ENCODE measurements at regions not wholly inside any gene's neighbourhood (a gene's known extent, or its start where the extent isn't known, plus 50 kb on each side); places are given as distances from the start of the nearest gene placed in this dataset.
"Not testable (repeated sequence)": the region's sequence is repeated elsewhere in the genome, so short reads cannot be mapped to it uniquely, and the experiment has no call there.

DNA sequence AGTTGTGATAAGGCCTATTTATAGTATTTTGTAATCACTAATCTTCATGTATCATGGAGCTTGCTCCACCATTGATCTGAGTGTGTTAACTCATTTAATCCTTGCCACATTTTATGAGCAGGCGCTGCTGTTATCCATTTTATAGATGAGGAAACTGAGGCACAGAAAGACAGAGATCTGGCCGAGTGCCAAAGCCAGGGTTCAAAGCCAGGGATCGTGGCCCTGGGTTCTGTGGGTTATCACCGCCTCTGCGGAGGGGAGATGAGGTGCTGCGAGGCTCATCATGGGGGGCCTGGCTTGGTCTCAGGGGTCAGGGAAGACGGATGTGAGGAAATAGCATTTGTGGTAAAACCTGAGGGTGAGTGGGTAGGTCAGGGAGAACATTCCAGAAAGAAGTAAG is 193.9 kb downstream of the KLRB1 start:
- not testable (repeated sequence) for H3K9me2 ChIP-seq (replicated peaks; ENCODE audit: insufficient read depth, low read length); H3K9me3 ChIP-seq (ENCODE audit: low read length); H3K27me3 ChIP-seq (ENCODE audit: low read length); H3K9ac ChIP-seq (ENCODE audit: low read length); H3K4me3 ChIP-seq (ENCODE audit: low read length); H2AFZ ChIP-seq (ENCODE audit: low read length); H3K36me3 ChIP-seq (ENCODE audit: insufficient read depth, low read length); H3K79me2 ChIP-seq (ENCODE audit: low read length); H3K4me1 ChIP-seq (ENCODE audit: low read length); H4K20me1 ChIP-seq (ENCODE audit: insufficient read depth, low read depth, low read length); DNase-seq; H3K4me2 ChIP-seq (ENCODE audit: low read depth, low read length, poor library complexity, severe bottlenecking); H3K27ac ChIP-seq (ENCODE audit: low read length)

DNA sequence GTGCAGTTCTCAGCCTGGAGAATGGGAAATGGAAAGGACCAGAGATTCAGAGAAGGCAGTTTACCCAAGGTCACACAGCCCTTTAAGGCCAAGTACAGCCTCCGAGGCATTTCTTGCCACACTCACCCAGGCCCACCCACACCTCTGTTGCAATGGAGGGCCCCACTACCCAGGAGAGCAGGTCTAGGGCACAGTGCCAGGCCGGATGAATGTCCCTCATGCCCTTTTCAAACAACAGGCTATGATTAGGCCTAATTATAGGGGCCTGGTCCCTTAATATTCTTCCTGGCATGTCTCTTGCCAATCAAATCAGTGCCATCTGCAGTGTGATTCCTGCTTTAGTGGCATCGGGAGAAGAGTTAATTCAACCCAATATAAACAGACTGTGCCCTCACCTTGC is 195.3 kb downstream of the KLRB1 start:
- not testable (repeated sequence) for H3K79me2 ChIP-seq (ENCODE audit: low read length); H3K4me1 ChIP-seq (ENCODE audit: low read length); H4K20me1 ChIP-seq (ENCODE audit: insufficient read depth, low read depth, low read length); H3K9me3 ChIP-seq (ENCODE audit: low read length); H3K27ac ChIP-seq (ENCODE audit: low read length); H3K4me2 ChIP-seq (ENCODE audit: low read depth, low read length, poor library complexity, severe bottlenecking); H3K9me2 ChIP-seq (replicated peaks; ENCODE audit: insufficient read depth, low read length); DNase-seq; H3K27me3 ChIP-seq (ENCODE audit: low read length); H2AFZ ChIP-seq (ENCODE audit: low read length); H3K36me3 ChIP-seq (ENCODE audit: insufficient read depth, low read length); H3K4me3 ChIP-seq (ENCODE audit: low read length); H3K9ac ChIP-seq (ENCODE audit: low read length)

DNA sequence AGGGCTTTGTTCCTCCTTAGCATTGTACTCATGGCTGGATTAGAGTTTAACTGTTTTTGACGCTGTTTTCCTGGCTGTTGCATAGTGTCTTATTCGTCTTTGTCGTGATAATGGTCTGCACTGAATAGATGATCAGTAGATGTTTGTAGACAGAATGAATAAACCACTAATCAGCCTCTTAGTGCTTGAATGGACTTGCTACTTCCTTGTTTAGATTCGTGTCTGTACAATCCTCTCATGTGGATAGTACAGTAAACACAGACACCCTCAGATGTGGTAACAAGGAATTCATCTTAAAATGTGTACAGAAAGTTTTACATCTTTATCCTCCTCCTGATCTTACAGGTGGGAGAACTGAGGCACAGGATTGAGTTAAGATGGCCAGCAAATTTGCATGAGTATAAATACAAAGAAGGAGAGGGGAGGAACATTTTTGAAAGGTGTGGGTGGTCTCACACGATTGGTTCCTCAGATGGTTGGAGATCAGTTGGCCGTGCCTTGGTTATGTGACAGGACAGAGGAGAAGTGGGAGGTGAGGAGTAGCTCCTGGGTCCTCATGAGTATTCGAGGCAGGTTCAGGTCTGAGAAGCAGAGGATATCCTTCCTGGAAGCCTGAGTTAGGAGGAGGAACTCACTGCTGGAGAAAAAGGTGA is 196.0 kb downstream of the KLRB1 start:
- H3K9me3 ChIP-seq (ENCODE audit: low read length); H3K4me3 ChIP-seq (ENCODE audit: low read length); H3K27me3 ChIP-seq (ENCODE audit: low read length); H4K20me1 ChIP-seq (ENCODE audit: insufficient read depth, low read depth, low read length); H3K36me3 ChIP-seq (ENCODE audit: insufficient read depth, low read length); H2AFZ ChIP-seq (ENCODE audit: low read length); H3K4me2 ChIP-seq (ENCODE audit: low read depth, low read length, poor library complexity, severe bottlenecking); H3K27ac ChIP-seq (ENCODE audit: low read length); DNase-seq; H3K9me2 ChIP-seq (replicated peaks; ENCODE audit: insufficient read depth, low read length); H3K79me2 ChIP-seq (ENCODE audit: low read length); H3K9ac ChIP-seq (ENCODE audit: low read length); H3K4me1 ChIP-seq (ENCODE audit: low read length): not testable (repeated sequence)

DNA sequence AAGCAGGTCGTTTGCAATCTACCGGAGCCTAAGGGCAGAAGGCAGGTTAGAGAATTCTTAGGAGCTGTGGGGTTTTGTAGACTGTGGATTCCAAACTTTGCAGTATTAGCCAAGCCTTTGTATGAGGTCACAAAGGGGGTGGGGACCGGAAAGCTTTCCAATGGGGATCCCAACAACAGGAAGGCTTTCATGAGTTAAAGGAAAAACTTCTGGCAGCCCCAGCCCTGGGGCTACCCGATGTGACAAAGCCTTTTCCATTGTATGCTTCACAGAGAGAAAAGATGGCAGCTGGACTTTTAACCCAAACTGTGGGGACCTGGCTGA is 199.2 kb upstream of the PZP start:
- H2AFZ ChIP-seq (ENCODE audit: low read length); H3K9me2 ChIP-seq (replicated peaks; ENCODE audit: insufficient read depth, low read length); H3K27me3 ChIP-seq (ENCODE audit: low read length); H3K4me1 ChIP-seq (ENCODE audit: low read length); H3K36me3 ChIP-seq (ENCODE audit: insufficient read depth, low read length); H3K9ac ChIP-seq (ENCODE audit: low read length); H3K9me3 ChIP-seq (ENCODE audit: low read length); DNase-seq; H3K79me2 ChIP-seq (ENCODE audit: low read length); H4K20me1 ChIP-seq (ENCODE audit: insufficient read depth, low read depth, low read length); H3K4me2 ChIP-seq (ENCODE audit: low read depth, low read length, poor library complexity, severe bottlenecking); H3K4me3 ChIP-seq (ENCODE audit: low read length); H3K27ac ChIP-seq (ENCODE audit: low read length): not testable (repeated sequence)

DNA sequence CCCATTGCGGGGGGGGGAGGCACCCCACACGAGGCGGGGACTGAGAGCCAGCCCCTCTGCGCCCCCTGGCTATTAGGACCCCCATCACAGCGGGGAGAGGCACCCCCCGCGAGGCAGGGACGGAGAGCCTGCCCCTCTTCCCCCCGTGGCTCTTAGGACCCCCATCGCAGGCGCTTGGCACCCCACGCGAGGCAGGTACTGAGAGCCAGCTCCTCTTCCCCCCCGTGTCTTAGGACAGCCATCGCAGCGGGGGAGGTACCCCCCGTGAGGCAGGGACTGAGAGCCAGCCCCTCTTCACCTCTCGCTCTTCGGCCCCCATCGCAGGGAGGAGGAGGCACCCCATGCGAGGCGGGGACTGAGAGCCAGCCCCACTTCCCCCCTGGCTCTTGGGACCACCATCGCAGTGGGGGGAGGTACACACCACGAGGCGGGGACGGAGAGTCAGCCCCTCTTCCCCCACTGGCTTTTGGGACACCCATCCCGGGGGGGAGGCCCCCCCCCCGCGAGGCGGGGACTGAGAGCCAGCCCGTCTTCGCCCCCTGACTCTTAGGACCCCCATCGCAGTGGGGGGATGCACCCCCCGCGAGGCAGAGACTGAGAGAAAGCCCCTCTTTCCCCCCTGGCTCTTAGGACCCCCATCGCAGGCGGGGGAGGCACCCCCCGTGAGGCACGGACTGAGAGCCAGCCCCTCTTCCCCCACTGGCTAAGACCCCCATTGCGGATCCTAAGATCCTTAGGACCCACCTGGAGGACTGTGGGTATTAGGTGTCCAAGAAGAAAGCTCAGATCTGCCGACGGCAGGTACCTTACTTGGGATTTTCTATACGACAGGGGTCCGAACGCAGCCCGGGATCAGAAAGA is 198.6 kb upstream of the PZP start:
- Histone ChIP-seq H3K9me3 (ENCODE audit: low read length) (no peaks in the 10 kb centered on the region), H3K4me3 (ENCODE audit: low read length) (no peak overlapping the region), H3K27me3 (ENCODE audit: low read length) (no peaks in the 10 kb centered on the region), H2AFZ (ENCODE audit: low read length) (no peak overlapping the region), H3K27ac (ENCODE audit: low read length) (no peak overlapping the region), H3K4me2 (ENCODE audit: low read depth, low read length, poor library complexity, severe bottlenecking) (no peak overlapping the region), H4K20me1 (ENCODE audit: insufficient read depth, low read depth, low read length) (no peaks in the 10 kb centered on the region), H3K36me3 (ENCODE audit: insufficient read depth, low read length) (no peaks in the 10 kb centered on the region; the same call in 1 of the 2 replicates), H3K9me2 (replicated peaks; ENCODE audit: insufficient read depth, low read length) (no peaks in the 10 kb centered on the region), H3K79me2 (ENCODE audit: low read length) (no peaks in the 10 kb centered on the region), H3K9ac (ENCODE audit: low read length) (no peak overlapping the region), H3K4me1 (ENCODE audit: low read length) (no peaks in the 10 kb centered on the region)
- DNase-seq, result no peak

DNA sequence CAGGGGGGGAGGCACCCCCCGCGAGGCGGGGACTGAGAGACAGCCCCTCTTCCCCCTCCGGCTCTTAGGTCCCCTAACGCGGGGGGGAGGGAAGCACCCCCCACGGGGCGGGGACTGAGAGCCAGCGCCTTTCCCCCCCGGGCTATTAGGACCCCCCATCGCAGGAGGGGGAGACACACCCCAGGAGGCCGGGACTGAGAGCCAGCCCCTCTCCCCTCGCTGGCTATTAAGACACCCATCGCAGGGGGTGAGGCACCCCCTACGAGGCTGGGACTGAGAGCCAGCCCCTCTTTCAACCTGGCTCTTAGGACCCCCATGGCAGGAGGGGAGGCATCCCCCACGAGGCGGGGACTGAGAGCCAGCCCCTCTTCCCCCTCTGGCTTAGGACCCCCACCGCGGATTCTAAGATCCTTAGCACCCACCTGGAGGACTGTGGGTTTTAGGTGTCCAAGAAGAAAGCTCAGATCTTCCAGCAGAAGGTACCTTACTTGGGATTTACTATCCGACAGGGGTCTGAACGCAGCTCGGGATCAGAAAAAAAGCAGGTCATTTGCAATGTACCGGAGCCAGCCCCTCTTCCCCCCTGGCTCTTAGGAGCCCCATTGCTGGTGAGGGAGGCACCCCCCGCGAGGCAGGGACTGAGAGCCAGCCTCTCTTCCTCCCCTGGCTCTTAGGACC is 197.8 kb upstream of the PZP start:
- no peaks in the 10 kb centered on the region for H3K9me2 ChIP-seq (replicated peaks; ENCODE audit: insufficient read depth, low read length)
- no peaks in the 10 kb centered on the region for H3K4me1 ChIP-seq (ENCODE audit: low read length)
- no peaks in the 10 kb centered on the region; the same call in 1 of the 2 replicates for H3K36me3 ChIP-seq (ENCODE audit: insufficient read depth, low read length)
- H3K27ac ChIP-seq (ENCODE audit: low read length), result no peak overlapping the region
- no peaks in the 10 kb centered on the region for H3K9me3 ChIP-seq (ENCODE audit: low read length)
- no peaks in the 10 kb centered on the region for H4K20me1 ChIP-seq (ENCODE audit: insufficient read depth, low read depth, low read length)
- H3K27me3 ChIP-seq (ENCODE audit: low read length), result no peaks in the 10 kb centered on the region
- no peak overlapping the region for H3K4me3 ChIP-seq (ENCODE audit: low read length)
- no peak overlapping the region for H2AFZ ChIP-seq (ENCODE audit: low read length)
- no peak overlapping the region for H3K9ac ChIP-seq (ENCODE audit: low read length)
- DNase-seq, result no peak
- no peak overlapping the region for H3K4me2 ChIP-seq (ENCODE audit: low read depth, low read length, poor library complexity, severe bottlenecking)
- H3K79me2 ChIP-seq (ENCODE audit: low read length), result no peaks in the 10 kb centered on the region

DNA sequence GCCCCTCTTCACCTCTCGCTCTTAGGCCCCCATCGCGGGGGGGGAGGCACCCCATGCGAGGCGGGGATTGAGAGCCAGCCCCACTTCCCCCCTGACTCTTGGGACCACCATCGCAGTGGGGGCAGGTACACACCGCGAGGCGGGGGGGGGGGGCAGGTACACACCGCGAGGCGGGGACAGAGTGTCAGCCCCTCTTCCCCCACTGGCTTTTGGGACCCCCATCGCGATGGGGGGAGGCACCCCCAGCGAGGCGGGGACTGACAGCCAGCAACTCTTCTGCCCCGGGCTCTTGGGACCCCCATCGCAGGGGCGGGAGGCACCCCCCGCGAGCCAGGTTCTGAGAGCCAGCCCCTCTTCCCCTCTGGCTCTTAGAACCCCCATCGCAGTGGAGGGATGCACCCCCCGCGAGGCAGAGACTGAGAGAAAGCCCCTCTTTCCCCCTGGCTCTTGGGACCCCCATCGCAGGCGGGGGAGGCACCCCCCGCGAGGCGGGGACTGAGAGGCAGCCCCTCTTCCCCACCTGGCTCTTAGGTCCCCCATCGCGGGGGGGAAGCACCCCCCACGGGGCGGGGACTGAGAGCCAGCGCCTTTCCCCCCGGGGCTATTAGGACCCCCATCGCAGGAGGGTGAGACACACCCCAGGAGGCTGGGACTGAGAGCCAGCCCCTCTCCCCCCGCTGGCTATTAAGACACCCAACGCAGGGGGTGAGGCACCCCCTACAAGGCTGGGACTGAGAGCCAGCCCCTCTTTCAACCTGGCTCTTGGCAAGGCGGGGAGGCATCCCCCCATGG is 196.5 kb upstream of the PZP start:
- DNase-seq, result no peak
- Histone ChIP-seq H3K27me3 (ENCODE audit: low read length) (no peaks in the 10 kb centered on the region), H3K4me1 (ENCODE audit: low read length) (no peaks in the 10 kb centered on the region), H3K9me3 (ENCODE audit: low read length) (no peaks in the 10 kb centered on the region), H3K9me2 (replicated peaks; ENCODE audit: insufficient read depth, low read length) (no peaks in the 10 kb centered on the region), H3K36me3 (ENCODE audit: insufficient read depth, low read length) (no peaks in the 10 kb centered on the region; the same call in 1 of the 2 replicates), H4K20me1 (ENCODE audit: insufficient read depth, low read depth, low read length) (no peaks in the 10 kb centered on the region), H3K27ac (ENCODE audit: low read length) (no peak overlapping the region), H3K4me2 (ENCODE audit: low read depth, low read length, poor library complexity, severe bottlenecking) (no peak overlapping the region), H3K79me2 (ENCODE audit: low read length) (no peaks in the 10 kb centered on the region), H2AFZ (ENCODE audit: low read length) (no peak overlapping the region), H3K4me3 (ENCODE audit: low read length) (no peak overlapping the region), H3K9ac (ENCODE audit: low read length) (no peak overlapping the region)

DNA sequence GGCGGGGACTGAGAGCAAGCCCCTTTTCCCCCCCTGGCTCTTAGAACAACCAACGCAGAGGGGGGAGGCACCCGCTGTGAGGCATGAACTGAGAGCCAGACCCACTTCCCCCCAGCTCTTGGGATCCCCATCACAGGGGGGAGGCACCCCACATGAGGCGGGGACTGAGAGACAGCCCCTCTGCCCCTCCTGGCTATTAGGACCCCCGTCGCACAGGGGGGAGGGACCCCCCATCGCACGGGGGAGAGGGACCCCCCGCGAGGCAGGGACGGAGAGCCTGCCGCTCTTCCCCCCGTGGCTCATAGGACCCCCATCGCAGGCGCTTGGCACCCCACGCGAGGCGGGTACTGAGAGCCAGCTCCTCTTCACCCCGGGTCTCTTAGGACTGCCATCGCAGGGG is 195.8 kb upstream of the PZP start:
- H3K79me2 ChIP-seq (ENCODE audit: low read length), result no peaks in the 10 kb centered on the region
- H3K4me1 ChIP-seq (ENCODE audit: low read length), result no peaks in the 10 kb centered on the region
- no peaks in the 10 kb centered on the region for H3K9me2 ChIP-seq (replicated peaks; ENCODE audit: insufficient read depth, low read length)
- no peak overlapping the region for H3K4me3 ChIP-seq (ENCODE audit: low read length)
- H2AFZ ChIP-seq (ENCODE audit: low read length), result no peak overlapping the region
- no peak overlapping the region for H3K27ac ChIP-seq (ENCODE audit: low read length)
- no peak overlapping the region for H3K4me2 ChIP-seq (ENCODE audit: low read depth, low read length, poor library complexity, severe bottlenecking)
- H3K27me3 ChIP-seq (ENCODE audit: low read length), result no peaks in the 10 kb centered on the region
- no peak overlapping the region for H3K9ac ChIP-seq (ENCODE audit: low read length)
- H3K36me3 ChIP-seq (ENCODE audit: insufficient read depth, low read length), result no peaks in the 10 kb centered on the region; the same call in 1 of the 2 replicates
- no peak for DNase-seq
- no peaks in the 10 kb centered on the region for H3K9me3 ChIP-seq (ENCODE audit: low read length)
- H4K20me1 ChIP-seq (ENCODE audit: insufficient read depth, low read depth, low read length), result no peaks in the 10 kb centered on the region

Measured in Karpas-422 (cell line).